PC-3 (cell line): ENCODE measurements at regions not wholly inside any gene's neighbourhood (a gene's known extent, or its start where the extent isn't known, plus 50 kb on each side); places are given as distances from the start of the nearest gene placed in this dataset.

Experiments used
- ATAC-seq: fragments of 200-7000 bp; cut with Tn5 transposase; 2 replicates; pipeline ENCODE4 v1.9.1; 2020; ENCODE audit warnings: mild to moderate bottlenecking, moderate library complexity
- BruUV-seq: library from RNA; stranded (reverse); fragments of 400-500 nt; replicated peaks from 2 replicates; lab custom pipeline; 2021; lab: Mats Ljungman, UMichigan
- CTCF ChIA-PET: fragments of 300-600 bp; sonication (Branson Sonifier 250); formaldehyde crosslinking; loops from one replicate; lab custom pipeline; 2022; ENCODE audit warnings: antibody characterized with exemption; lab: Charles Lee
- POLR2A ChIA-PET: fragments of 300-600 bp; sonication (Branson Sonifier 250); formaldehyde crosslinking; loops from one replicate; lab custom pipeline; 2022; ENCODE audit warnings: antibody characterized with exemption; ENCODE audit not compliant: unreplicated experiment; lab: Charles Lee
- DNase-seq: peaks from one replicate; pipeline ENCODE4 v3.0.0-alpha.2; 2015
- H2AFZ ChIP-seq: fragments of 300-600 bp; sonication (generic); 2 replicates; pipeline ENCODE4 v1.6.0; 2016; ENCODE audit warnings: antibody characterized with exemption, low read length
- H3F3A ChIP-seq: fragments of 300-600 bp; sonication (generic); one replicate; pipeline ENCODE4 v1.6.0; 2017; ENCODE audit warnings: antibody characterized with exemption, low read length, control low read depth, mild to moderate bottlenecking; ENCODE audit not compliant: unreplicated experiment
- H3K27ac ChIP-seq: fragments of 300-600 bp; sonication (generic); 2 replicates; pipeline ENCODE4 v1.5.1; 2016; ENCODE audit warnings: mild to moderate bottlenecking, low read length
- H3K27me3 ChIP-seq: fragments of 300-600 bp; sonication (generic); 2 replicates; pipeline ENCODE4 v1.6.1; 2016; ENCODE audit warnings: low read length, mixed read lengths
- H3K36me3 ChIP-seq: fragments of 300-600 bp; sonication (generic); 2 replicates; pipeline ENCODE4 v1.6.1; 2016; ENCODE audit warnings: low read depth, mixed run types, low read length, mixed read lengths
- H3K4me1 ChIP-seq: fragments of 300-600 bp; sonication (generic); 2 replicates; pipeline ENCODE4 v1.5.1; 2016; ENCODE audit warnings: low read length; ENCODE audit not compliant: insufficient read depth
- H3K4me2 ChIP-seq: fragments of 300-600 bp; sonication (generic); 2 replicates; pipeline ENCODE4 v1.6.0; 2016; ENCODE audit warnings: low read length
- H3K4me3 ChIP-seq: fragments of 300-600 bp; sonication (generic); 2 replicates; pipeline ENCODE4 v1.5.1; 2016; ENCODE audit warnings: mild to moderate bottlenecking, low read length, mixed read lengths
- H3K79me2 ChIP-seq: fragments of 300-600 bp; sonication (generic); 2 replicates; pipeline ENCODE4 v1.6.1; 2017; ENCODE audit warnings: low read length, mixed read lengths
- H3K9ac ChIP-seq: fragments of 300-600 bp; sonication (generic); 2 replicates; pipeline ENCODE4 v1.6.0; 2016; ENCODE audit warnings: mild to moderate bottlenecking, low read length
- H3K9me2 ChIP-seq: fragments of 300-600 bp; sonication (generic); replicated peaks from 2 replicates; pipeline ENCODE4 v1.6.1; 2016; ENCODE audit warnings: mixed run types, low read length, mixed read lengths
- H3K9me3 ChIP-seq: fragments of 300-600 bp; sonication (generic); 2 replicates; pipeline ENCODE4 v1.6.1; 2016; ENCODE audit warnings: low read length, mixed read lengths
- H4K20me1 ChIP-seq: fragments of 300-600 bp; sonication (generic); 2 replicates; pipeline ENCODE4 v1.6.1; 2016; ENCODE audit warnings: low read length, mixed read lengths
- CTCF ChIP-seq: fragments of 300-600 bp; sonication (generic); conservative IDR thresholded peaks from 2 replicates; pipeline ENCODE4 v1.5.1; 2017; ENCODE audit warnings: antibody characterized with exemption, low read depth, mild to moderate bottlenecking, low read length
- EZH2 ChIP-seq: fragments of 300-600 bp; sonication (generic); IDR thresholded peaks from one replicate; pipeline ENCODE4 v1.6.1; 2017; ENCODE audit warnings: antibody characterized with exemption, mild to moderate bottlenecking, low read length; ENCODE audit not compliant: unreplicated experiment
- EZH2phosphoT487 ChIP-seq: fragments of 300-600 bp; sonication (generic); IDR thresholded peaks from 2 replicates; pipeline ENCODE4 v1.6.1; 2018; ENCODE audit warnings: mild to moderate bottlenecking, antibody characterized with exemption, low read length, borderline replicate concordance
- intact Hi-C: fragments of 100-400 bp; cut with micrococcal nuclease; formaldehyde crosslinking; loops from 2 replicates; pipeline ENCODE4 v1.9.0; 2023

GRCh38 chr2:122072666-122073065 lies 317.2 kb downstream of the TSN start:
- TF ChIP-seq EZH2 (no peak), CTCF (no peak), EZH2phosphoT487 (no peak)
- Histone ChIP-seq H4K20me1 (no peaks in the 10 kb centered on the region), H3K27ac (no peak overlapping the region), H3K4me1 (no peaks in the 10 kb centered on the region; the same call in 1 of the 2 replicates), H3F3A (no peaks in the 10 kb centered on the region), H2AFZ (no peak overlapping the region), H3K9me2 (no peaks in the 10 kb centered on the region), H3K4me2 (no peak overlapping the region), H3K9me3 (no peaks in the 10 kb centered on the region), H3K9ac (no peak overlapping the region), H3K27me3 (peaks cover 7% of the 10 kb centered on the region; the same call in 1 of the 2 replicates), H3K36me3 (no peaks in the 10 kb centered on the region), H3K4me3 (no peak overlapping the region), H3K79me2 (no peaks in the 10 kb centered on the region)
- POLR2A ChIA-PET: no interaction called here
- no TSS peak for BruUV-seq
- CTCF ChIA-PET: no interaction called here
- ATAC-seq (no peak), DNase-seq (no peak)
- intact Hi-C loops: no loop called here

- Histone ChIP-seq H3K4me2 (no peak overlapping the region), H3K4me3 (no peak overlapping the region), H3K36me3 (no peaks in the 10 kb centered on the region), H3F3A (no peaks in the 10 kb centered on the region), H3K9me2 (no peaks in the 10 kb centered on the region), H3K4me1 (no peaks in the 10 kb centered on the region; the same call in 1 of the 2 replicates), H4K20me1 (no peaks in the 10 kb centered on the region), H3K27me3 (peaks cover 16% of the 10 kb centered on the region), H3K79me2 (no peaks in the 10 kb centered on the region), H3K9me3 (no peaks in the 10 kb centered on the region), H2AFZ (no peak overlapping the region), H3K27ac (no peak overlapping the region), H3K9ac (no peak overlapping the region)
- no peak for ATAC-seq
- ChIA-PET POLR2A (no interaction called here), CTCF (no interaction called here)
- TF ChIP-seq EZH2phosphoT487 (no peak), CTCF (no peak), EZH2 (no peak)
- DNase-seq: no peak
- no TSS peak for BruUV-seq
- intact Hi-C loops: no loop called here
These were observed 318.8 kb downstream of the TSN start for GRCh38 chr2:122074201-122074600.

GRCh38 chr2:122075381-122075780 lies 319.9 kb downstream of the TSN start:
- H3K4me2 ChIP-seq: no peak overlapping the region
- H3F3A ChIP-seq: no peaks in the 10 kb centered on the region
- ChIA-PET POLR2A (no interaction called here), CTCF (no interaction called here)
- peaks cover 28% of the 10 kb centered on the region for H3K27me3 ChIP-seq
- H3K4me3 ChIP-seq: no peak overlapping the region
- no peaks in the 10 kb centered on the region for H4K20me1 ChIP-seq
- DNase-seq: no peak
- no peaks in the 10 kb centered on the region for H3K36me3 ChIP-seq
- no peaks in the 10 kb centered on the region for H3K9me2 ChIP-seq
- no peaks in the 10 kb centered on the region for H3K9me3 ChIP-seq
- H2AFZ ChIP-seq: no peak overlapping the region
- intact Hi-C loops: no loop called here
- ATAC-seq: no peak
- no peak for TF ChIP-seq EZH2
- TF ChIP-seq EZH2phosphoT487: no peak
- no peak for TF ChIP-seq CTCF
- no peak overlapping the region for H3K9ac ChIP-seq
- no TSS peak for BruUV-seq
- no peak overlapping the region for H3K27ac ChIP-seq
- no peaks in the 10 kb centered on the region for H3K4me1 ChIP-seq
- no peaks in the 10 kb centered on the region for H3K79me2 ChIP-seq
